ENCODE measurements at regions not wholly inside any gene's neighbourhood (a gene's known extent, or its start where the extent isn't known, plus 50 kb on each side); places are given as distances from the start of the nearest gene placed in this dataset.

DNA sequence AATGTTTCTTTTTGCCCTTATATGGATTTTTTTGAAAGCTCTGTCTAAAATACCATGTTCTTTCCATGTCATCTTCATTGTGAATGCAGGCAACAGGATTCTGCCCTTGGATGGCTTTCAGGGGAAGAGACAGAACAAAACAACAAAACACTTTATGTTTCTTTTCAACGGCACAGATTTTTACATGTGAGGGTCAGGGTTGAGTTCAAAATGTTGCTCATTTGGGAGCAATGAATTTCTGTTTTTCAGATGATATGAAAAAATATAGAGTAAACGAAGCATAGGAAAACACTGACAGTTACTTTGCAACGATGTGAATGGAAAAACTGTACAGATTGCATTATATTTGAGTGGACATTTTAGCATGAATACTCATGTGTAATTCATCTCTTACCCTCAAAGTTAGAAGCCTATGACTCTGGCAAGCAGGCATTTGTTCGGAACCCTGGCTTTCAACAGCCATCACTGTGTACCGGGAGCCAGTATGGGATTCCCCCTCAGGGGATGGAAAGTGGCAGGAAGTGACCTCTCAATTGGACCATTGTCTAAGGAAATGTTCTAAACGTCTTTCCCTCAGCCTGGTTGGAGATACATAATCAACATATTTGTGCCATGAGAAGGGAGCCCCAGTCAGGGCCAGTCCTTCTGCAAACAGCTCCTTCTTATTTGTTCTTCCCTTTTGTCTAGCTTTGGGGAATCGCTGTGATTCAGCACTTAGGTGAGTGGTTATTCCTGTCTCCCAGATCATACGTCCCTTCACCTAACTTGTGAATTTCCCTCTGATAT, 153.9 kb upstream of the MEF2C start:
- no peak for TF ChIP-seq RARB (CRISPR knock-in tag; IDR thresholded peaks at IDR 0.05)
- no peak for TF ChIP-seq ZNF565 (CRISPR knock-in tag; conservative IDR thresholded peaks at IDR 0.05; ENCODE audit: low read depth)
- TF ChIP-seq ZNF70 (CRISPR knock-in tag; IDR thresholded peaks at IDR 0.05): no peak
- TF ChIP-seq SNAI2 (CRISPR knock-in tag; IDR thresholded peaks at IDR 0.05): no peak
- no peak for TF ChIP-seq PPARA (CRISPR knock-in tag; IDR thresholded peaks at IDR 0.05; ENCODE audit: borderline replicate concordance)
- TF ChIP-seq ZFP3 (CRISPR knock-in tag; IDR thresholded peaks at IDR 0.05): no peak
- TF ChIP-seq ESRRG (CRISPR knock-in tag; IDR thresholded peaks at IDR 0.05): no peak
- TF ChIP-seq, protein P1, sequence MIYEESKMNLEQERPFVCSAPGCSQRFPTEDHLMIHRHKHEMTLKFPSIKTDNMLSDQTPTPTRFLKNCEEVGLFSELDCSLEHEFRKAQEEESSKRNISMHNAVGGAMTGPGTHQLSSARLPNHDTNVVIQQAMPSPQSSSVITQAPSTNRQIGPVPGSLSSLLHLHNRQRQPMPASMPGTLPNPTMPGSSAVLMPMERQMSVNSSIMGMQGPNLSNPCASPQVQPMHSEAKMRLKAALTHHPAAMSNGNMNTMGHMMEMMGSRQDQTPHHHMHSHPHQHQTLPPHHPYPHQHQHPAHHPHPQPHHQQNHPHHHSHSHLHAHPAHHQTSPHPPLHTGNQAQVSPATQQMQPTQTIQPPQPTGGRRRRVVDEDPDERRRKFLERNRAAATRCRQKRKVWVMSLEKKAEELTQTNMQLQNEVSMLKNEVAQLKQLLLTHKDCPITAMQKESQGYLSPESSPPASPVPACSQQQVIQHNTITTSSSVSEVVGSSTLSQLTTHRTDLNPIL (CRISPR knock-in tag; IDR thresholded peaks at IDR 0.05; ENCODE audit: low read depth): no peak
- TF ChIP-seq, protein P2, sequence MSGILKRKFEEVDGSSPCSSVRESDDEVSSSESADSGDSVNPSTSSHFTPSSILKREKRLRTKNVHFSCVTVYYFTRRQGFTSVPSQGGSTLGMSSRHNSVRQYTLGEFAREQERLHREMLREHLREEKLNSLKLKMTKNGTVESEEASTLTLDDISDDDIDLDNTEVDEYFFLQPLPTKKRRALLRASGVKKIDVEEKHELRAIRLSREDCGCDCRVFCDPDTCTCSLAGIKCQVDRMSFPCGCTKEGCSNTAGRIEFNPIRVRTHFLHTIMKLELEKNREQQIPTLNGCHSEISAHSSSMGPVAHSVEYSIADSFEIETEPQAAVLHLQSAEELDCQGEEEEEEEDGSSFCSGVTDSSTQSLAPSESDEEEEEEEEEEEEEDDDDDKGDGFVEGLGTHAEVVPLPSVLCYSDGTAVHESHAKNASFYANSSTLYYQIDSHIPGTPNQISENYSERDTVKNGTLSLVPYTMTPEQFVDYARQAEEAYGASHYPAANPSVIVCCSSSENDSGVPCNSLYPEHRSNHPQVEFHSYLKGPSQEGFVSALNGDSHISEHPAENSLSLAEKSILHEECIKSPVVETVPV (CRISPR knock-in tag; IDR thresholded peaks at IDR 0.05): no peak
- TF ChIP-seq, protein P3, sequence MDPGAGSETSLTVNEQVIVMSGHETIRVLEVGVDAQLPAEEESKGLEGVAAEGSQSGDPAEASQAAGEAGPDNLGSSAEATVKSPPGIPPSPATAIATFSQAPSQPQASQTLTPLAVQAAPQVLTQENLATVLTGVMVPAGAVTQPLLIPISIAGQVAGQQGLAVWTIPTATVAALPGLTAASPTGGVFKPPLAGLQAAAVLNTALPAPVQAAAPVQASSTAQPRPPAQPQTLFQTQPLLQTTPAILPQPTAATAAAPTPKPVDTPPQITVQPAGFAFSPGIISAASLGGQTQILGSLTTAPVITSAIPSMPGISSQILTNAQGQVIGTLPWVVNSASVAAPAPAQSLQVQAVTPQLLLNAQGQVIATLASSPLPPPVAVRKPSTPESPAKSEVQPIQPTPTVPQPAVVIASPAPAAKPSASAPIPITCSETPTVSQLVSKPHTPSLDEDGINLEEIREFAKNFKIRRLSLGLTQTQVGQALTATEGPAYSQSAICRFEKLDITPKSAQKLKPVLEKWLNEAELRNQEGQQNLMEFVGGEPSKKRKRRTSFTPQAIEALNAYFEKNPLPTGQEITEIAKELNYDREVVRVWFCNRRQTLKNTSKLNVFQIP (CRISPR knock-in tag; IDR thresholded peaks at IDR 0.05; ENCODE audit: borderline replicate concordance, low read depth): no peak
- TF ChIP-seq ZNF8 (CRISPR knock-in tag; IDR thresholded peaks at IDR 0.05): no peak
- TF ChIP-seq TOX (CRISPR knock-in tag; IDR thresholded peaks at IDR 0.05; ENCODE audit: borderline replicate concordance): no peak
- no peak for TF ChIP-seq CSDC2 (CRISPR knock-in tag; IDR thresholded peaks at IDR 0.05)
- ATAC-seq: no peak; the same call in 2 of the 3 replicates

GRCh38 chr5:89036166-89036565, 153.2 kb upstream of the MEF2C start:
- no peak for TF ChIP-seq ARNTL (CRISPR knock-in tag; IDR thresholded peaks at IDR 0.05; ENCODE audit: borderline replicate concordance, low read depth)
- TF ChIP-seq ZNF565 (CRISPR knock-in tag; conservative IDR thresholded peaks at IDR 0.05; ENCODE audit: low read depth): no peak
- no peak for TF ChIP-seq ZNF70 (CRISPR knock-in tag; IDR thresholded peaks at IDR 0.05)
- no peak for TF ChIP-seq PPARA (CRISPR knock-in tag; IDR thresholded peaks at IDR 0.05; ENCODE audit: borderline replicate concordance)
- TF ChIP-seq ZNF8 (CRISPR knock-in tag; IDR thresholded peaks at IDR 0.05): no peak
- no peak for TF ChIP-seq ZFP30 (CRISPR knock-in tag; IDR thresholded peaks at IDR 0.05)
- no peak for TF ChIP-seq TOX (CRISPR knock-in tag; IDR thresholded peaks at IDR 0.05; ENCODE audit: borderline replicate concordance)
- no peak for TF ChIP-seq ZFP3 (CRISPR knock-in tag; IDR thresholded peaks at IDR 0.05)
- no peak for TF ChIP-seq GLIS3 (CRISPR knock-in tag; IDR thresholded peaks at IDR 0.05)
- TF ChIP-seq, protein P2 (CRISPR knock-in tag; IDR thresholded peaks at IDR 0.05): no peak
- TF ChIP-seq, protein P4, sequence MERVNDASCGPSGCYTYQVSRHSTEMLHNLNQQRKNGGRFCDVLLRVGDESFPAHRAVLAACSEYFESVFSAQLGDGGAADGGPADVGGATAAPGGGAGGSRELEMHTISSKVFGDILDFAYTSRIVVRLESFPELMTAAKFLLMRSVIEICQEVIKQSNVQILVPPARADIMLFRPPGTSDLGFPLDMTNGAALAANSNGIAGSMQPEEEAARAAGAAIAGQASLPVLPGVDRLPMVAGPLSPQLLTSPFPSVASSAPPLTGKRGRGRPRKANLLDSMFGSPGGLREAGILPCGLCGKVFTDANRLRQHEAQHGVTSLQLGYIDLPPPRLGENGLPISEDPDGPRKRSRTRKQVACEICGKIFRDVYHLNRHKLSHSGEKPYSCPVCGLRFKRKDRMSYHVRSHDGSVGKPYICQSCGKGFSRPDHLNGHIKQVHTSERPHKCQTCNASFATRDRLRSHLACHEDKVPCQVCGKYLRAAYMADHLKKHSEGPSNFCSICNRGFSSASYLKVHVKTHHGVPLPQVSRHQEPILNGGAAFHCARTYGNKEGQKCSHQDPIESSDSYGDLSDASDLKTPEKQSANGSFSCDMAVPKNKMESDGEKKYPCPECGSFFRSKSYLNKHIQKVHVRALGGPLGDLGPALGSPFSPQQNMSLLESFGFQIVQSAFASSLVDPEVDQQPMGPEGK (CRISPR knock-in tag; IDR thresholded peaks at IDR 0.05; ENCODE audit: borderline replicate concordance): no peak
- no peak for TF ChIP-seq CSDC2 (CRISPR knock-in tag; IDR thresholded peaks at IDR 0.05)
- TF ChIP-seq ZC3H10 (CRISPR knock-in tag; IDR thresholded peaks at IDR 0.05): no peak
- TF ChIP-seq TCF4 (CRISPR knock-in tag; IDR thresholded peaks at IDR 0.05; ENCODE audit: borderline replicate concordance): no peak
- TF ChIP-seq ESRRG (CRISPR knock-in tag; IDR thresholded peaks at IDR 0.05): no peak
- no peak for ATAC-seq

- ATAC-seq: no peak
- TF ChIP-seq, protein P2 (CRISPR knock-in tag; IDR thresholded peaks at IDR 0.05): no peak
- TF ChIP-seq TOX (CRISPR knock-in tag; IDR thresholded peaks at IDR 0.05; ENCODE audit: borderline replicate concordance) (no peak), ZNF70 (CRISPR knock-in tag; IDR thresholded peaks at IDR 0.05) (no peak), ZC3H10 (CRISPR knock-in tag; IDR thresholded peaks at IDR 0.05) (no peak), GLIS3 (CRISPR knock-in tag; IDR thresholded peaks at IDR 0.05) (no peak), ESRRG (CRISPR knock-in tag; IDR thresholded peaks at IDR 0.05) (no peak), ZNF8 (CRISPR knock-in tag; IDR thresholded peaks at IDR 0.05) (no peak), ZFP30 (CRISPR knock-in tag; IDR thresholded peaks at IDR 0.05) (no peak)
- TF ChIP-seq, protein P3 (CRISPR knock-in tag; IDR thresholded peaks at IDR 0.05; ENCODE audit: borderline replicate concordance, low read depth): no peak
- TF ChIP-seq, protein P1 (CRISPR knock-in tag; IDR thresholded peaks at IDR 0.05; ENCODE audit: low read depth): no peak
Observed at GRCh38 chr5:89034588-89034987, 151.6 kb upstream of the MEF2C start.
